ENCODE measurements at regions not wholly inside any gene's neighbourhood (a gene's known extent, or its start where the extent isn't known, plus 50 kb on each side); places are given as distances from the start of the nearest gene placed in this dataset.

- no peak for DNase-seq
Observed at GRCh38 chr2:6556755-6557154, 309.0 kb downstream of the CMPK2 start.

DNA sequence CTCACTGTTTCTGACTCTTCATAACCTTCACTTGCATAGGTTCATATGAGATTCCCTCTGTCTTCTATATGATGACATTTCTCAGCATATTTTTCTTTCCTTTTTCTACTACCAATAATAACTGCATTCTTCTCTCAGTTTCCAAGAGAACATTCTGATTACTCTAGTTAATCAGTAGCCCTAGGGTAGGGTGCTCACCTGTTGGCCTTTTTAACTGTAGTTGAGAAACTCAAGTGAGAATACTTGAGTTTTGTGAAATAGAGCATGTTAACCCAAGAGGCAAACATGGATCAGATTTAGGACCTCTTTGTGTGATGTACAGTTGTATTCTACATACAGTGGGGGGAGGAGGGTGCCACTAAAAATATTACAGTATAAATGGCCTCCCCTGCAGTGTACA is 308.0 kb downstream of the CMPK2 start:
- no peak for DNase-seq

GRCh38 chr2:6562771-6563170 is 302.9 kb downstream of the CMPK2 start:
- no peak for DNase-seq

DNA sequence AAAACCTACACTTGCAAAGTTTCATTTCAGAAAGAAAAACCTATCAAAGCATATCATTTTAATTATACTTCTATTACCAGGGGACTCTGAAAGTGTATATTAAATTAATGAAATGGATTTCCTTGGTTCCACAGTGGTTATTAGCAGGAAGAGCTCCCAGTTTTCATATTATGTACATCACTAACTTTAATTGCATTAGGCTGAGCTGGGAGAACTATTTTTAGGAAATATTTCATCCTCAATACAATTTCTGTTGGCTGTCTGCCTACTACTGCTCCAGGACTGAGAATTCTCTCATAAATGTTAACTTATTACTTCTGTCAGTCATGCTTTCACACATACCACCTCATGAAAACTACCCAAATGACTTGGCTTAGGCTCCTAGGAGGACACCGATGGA is 301.4 kb downstream of the CMPK2 start:
- DNase-seq: no peak

GRCh38 chr2:6574121-6574520 is 291.6 kb downstream of the CMPK2 start:
- no peak for DNase-seq

GRCh38 chr2:6576302-6576701 is 289.4 kb downstream of the CMPK2 start:
- no peak for DNase-seq

- DNase-seq: no peak
Observed at GRCh38 chr2:6577960-6578359, 287.7 kb downstream of the CMPK2 start.

DNA sequence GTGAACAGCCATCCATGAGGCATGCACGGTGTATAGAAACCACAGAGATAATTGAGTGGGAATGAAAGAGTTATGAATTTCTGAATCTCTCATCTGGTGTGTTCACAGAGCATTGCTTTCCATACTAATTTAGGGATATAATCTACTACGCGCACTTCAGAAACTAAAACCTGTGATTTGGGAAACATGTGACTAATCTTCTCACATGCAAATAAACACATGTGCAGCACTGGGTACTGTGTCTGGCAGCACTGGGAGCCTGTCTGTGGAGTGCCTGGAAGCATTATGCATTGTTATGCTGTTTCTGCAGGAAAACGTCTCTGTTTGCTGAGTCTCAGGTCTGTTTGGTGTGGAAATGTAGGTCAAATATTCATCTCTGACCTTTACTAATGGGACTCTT is 287.3 kb downstream of the CMPK2 start:
- no peak for DNase-seq

DNA sequence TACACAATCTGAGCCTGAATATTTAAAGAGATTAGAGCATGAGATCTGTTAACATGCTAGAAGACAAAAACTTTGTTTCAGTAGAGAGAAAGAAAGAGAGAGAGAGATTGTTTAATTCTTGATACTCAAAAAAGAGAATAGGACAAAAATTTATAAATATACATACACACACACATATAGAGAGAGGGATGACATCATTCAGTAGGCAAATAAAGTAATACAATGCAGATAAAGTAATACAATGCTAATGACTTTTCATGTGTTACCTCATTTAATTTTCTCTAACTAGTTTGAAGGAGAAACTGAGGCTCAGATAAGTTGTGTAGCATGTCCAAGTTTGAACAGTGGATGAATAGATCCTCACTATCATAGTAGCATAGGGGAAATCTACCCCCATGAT is 286.4 kb downstream of the CMPK2 start:
- DNase-seq: no peak

- no peak for DNase-seq
Observed at GRCh38 chr2:6580982-6581381, 284.7 kb downstream of the CMPK2 start.

GRCh38 chr2:6589150-6589549 is 276.6 kb downstream of the CMPK2 start:
- no peak for DNase-seq

- no peak for DNase-seq
Observed at GRCh38 chr2:6590442-6590841, 275.3 kb downstream of the CMPK2 start.

DNA sequence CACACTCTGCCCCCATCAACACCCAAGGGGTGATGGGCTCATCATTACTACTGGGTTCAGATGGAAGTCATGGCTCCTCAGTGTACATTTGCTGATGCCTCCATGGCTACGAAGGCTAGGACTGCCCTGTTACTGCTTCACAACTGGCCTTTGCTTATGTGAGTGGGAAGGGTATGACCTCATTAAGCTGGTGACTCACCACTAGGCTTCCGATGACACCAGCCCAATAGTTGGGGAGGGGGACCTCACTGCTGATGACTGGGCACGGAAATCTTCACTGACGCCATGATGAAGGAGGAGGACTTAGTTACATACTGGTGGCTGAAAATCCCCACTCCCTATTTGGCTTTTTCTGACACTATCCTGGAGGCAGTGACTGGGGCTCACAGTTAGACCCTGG is 263.2 kb downstream of the CMPK2 start:
- DNase-seq: no peak

GRCh38 chr2:6605836-6606505 is 259.7 kb downstream of the CMPK2 start:
- no peak for DNase-seq

DNA sequence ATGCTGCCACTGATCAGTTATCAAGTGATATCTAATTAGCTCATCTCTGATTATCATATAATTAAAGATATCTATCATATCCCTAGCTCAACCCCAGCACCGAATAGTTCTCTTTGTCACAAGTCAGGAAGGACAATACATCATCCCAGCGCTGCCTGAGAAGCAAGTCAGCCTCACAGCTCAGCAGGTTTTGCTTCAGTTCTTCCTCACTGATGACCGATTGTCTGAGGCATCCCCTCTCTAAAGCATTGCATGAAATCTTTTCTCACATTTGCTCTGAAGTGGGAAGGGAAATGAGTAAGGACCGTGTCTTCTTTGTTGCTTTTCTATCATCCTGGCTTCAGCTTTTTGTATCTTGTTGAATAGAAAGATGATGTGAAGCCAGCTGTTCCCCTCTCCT is 247.9 kb downstream of the CMPK2 start:
- no peak for DNase-seq

GRCh38 chr2:6618201-6618600 is 247.5 kb downstream of the CMPK2 start:
- no peak for DNase-seq

DNA sequence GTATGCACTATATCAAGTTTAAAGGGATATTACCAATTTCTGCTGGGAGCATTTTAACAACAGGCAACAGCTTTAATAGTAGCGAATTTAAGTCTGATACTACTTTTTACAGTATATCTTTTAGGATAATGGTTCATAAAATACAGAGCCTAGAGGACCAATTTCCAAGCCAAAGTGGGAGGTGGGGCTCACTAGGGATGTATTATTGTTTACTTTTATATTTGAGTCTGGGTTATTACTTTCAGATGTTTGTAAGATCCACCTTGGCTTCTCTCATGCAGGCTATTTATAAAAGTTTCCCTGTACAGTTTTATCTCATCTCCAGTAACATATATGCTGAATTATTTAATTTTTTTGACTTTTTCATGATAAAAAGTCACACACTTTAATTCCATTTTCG is 242.0 kb downstream of the CMPK2 start:
- DNase-seq: no peak

GRCh38 chr2:6626401-6627012 is 239.2 kb downstream of the CMPK2 start:
- no peak for DNase-seq

- no peak for DNase-seq
Observed at GRCh38 chr2:6627316-6627715, 238.4 kb downstream of the CMPK2 start.

- DNase-seq: no peak
Observed at GRCh38 chr2:6630209-6630608, 235.5 kb downstream of the CMPK2 start.

GRCh38 chr2:6635296-6635695 is 230.4 kb downstream of the CMPK2 start:
- DNase-seq: no peak

DNA sequence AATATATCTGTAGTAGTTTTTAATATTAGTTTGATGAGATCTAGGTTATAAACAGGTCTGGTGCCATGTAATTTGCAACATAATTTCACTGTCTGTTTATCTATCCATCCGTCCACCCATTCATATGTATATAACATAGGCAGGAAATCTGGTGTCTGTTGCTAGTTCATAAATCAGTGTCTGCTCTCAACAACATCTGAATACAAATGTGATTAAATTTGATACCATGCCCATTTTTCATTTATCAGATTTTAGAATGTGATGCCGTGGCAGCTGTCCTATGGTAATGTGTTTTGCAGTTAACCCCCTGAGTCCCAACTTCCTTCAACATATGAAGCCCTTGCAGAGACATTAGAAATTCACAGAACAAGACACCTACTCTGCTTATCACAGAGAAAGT is 228.4 kb downstream of the CMPK2 start:
- DNase-seq: no peak

GRCh38 chr2:6639929-6640620 is 225.6 kb downstream of the CMPK2 start:
- no peak for DNase-seq

DNA sequence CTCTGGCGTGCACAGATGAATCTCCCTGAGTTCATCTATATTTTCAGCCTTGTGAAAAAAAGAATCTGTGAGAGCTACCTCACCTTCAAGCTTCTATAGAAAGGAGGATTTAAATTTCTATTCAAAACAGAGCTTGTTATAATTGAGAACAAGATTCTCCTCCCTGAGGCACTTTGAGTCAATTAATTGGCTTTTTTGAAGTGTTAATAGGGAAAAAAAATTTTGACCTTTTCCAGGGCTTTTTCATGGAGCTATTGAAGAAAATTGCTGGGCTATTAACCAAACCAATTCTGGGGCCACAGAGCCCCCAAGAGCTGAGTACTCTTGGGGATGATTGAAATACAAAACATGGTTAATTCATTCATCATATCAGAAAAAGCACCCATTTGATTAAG is 225.1 kb downstream of the CMPK2 start:
- no peak for DNase-seq

DNA sequence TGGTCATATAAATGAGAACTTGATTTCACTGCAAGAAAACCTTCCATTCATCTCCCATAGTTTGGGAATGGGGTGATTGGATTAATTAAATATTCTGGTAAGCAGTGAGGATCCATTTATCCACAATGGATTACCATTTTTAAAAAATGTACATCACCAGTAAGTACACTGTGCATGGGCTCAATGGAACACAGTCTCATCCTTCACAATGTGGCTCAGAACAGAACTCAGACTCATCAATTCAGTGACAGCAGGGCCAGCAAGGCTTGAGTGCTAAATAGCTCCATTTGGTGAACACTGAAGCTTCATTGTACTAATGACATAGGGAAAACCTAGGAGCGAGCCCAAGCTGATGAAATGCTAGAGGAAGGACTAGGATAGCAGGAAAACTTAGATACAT is 223.8 kb downstream of the CMPK2 start:
- DNase-seq: no peak

All from cerebellar nuclear complex (tissue), 1 donor.